Left lung (tissue), 4 donors: ENCODE measurements at regions not wholly inside any gene's neighbourhood (a gene's known extent, or its start where the extent isn't known, plus 50 kb on each side); places are given as distances from the start of the nearest gene placed in this dataset.

Experiments used
- ATAC-seq: fragments of 200-7000 bp; cut with Tn5 transposase; one replicate; pipeline ENCODE4 v1.9.1; 2020; ENCODE audit warnings: moderate library complexity
- DNase-seq, 4 donors: peaks; one replicate each; pipeline ENCODE4 v3.0.0-alpha.2; 2013 to 2020
- H3K27ac ChIP-seq, 2 donors: fragments of 200-600 bp; sonication (generic) in 1 of 2; one replicate each; pipeline versions ENCODE4 v1.5.0 to v1.8.0; 2020 to 2021
- H3K27me3 ChIP-seq, 2 donors: fragments of 200-600 bp; sonication (generic) in 1 of 2; one replicate each; pipeline versions ENCODE4 v1.5.0 to v1.8.0; 2020 to 2021
- H3K36me3 ChIP-seq, 2 donors: fragments of 200-600 bp; sonication (generic) in 1 of 2; one replicate each; pipeline versions ENCODE4 v1.5.0 to v1.8.0; 2020 to 2021
- H3K4me1 ChIP-seq, 2 donors: fragments of 200-600 bp; one replicate each; pipeline ENCODE4 v1.8.0; 2021
- H3K4me3 ChIP-seq, 2 donors: fragments of 200-600 bp; sonication (generic) in 1 of 2; one replicate each; pipeline versions ENCODE4 v1.5.0 to v1.8.0; 2020 to 2021; ENCODE audit warnings: mild to moderate bottlenecking in 1 of 2
- H3K9me3 ChIP-seq, 2 donors: fragments of 200-600 bp; sonication (generic) in 1 of 2; one replicate each; pipeline versions ENCODE4 v1.5.0 to v1.8.0; 2020 to 2021
- intact Hi-C, 2 donors: fragments of 100-400 bp; cut with DNase I; formaldehyde crosslinking; loops; one replicate each; pipeline versions ENCODE4 v1.11.2 to v1.14.2; 2022
- TF ChIP-seq, protein P1 (sequence below), 2 donors: fragments of 200-600 bp; sonication (generic) in 1 of 2; IDR thresholded peaks; one replicate each; pipeline versions ENCODE4 v1.5.0 to v1.8.0; 2021; ENCODE audit warnings: antibody characterized with exemption in 2 of 2
- donor health status: DM: no; HTN: yes; CAD: no.
- donor health status: DM: no; HTN: no; CAD: no.

DNA sequence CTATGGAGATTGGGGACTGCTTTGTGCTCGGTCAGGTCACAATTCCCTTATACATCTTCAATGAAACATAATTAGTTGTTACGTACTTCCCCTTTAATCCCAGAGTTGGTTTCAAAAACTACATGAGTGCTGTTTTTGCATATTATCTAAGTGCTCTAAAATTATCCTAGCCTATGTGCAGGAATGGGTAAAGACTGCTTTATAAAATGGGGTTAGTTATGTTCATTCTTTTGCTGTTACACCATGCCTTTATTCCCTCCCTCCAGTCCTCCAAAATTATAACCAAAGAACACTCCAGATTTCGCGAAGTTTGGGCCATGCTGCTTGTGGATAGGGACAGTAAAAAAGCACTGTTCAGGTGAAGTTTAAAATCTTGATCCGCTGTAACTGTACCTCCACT lies 173.9 kb upstream of the SNX7 start:
- intact Hi-C loops: no loop called here
- DNase-seq (no peak), ATAC-seq (no peak)
- Histone ChIP-seq H3K27me3 (no peaks in the 10 kb centered on the region), H3K4me1 (no peaks in the 10 kb centered on the region), H3K36me3 (no peaks in the 10 kb centered on the region), H3K27ac (no peak overlapping the region), H3K9me3 (no peaks in the 10 kb centered on the region), H3K4me3 (no peak overlapping the region)
- TF ChIP-seq, protein P1, sequence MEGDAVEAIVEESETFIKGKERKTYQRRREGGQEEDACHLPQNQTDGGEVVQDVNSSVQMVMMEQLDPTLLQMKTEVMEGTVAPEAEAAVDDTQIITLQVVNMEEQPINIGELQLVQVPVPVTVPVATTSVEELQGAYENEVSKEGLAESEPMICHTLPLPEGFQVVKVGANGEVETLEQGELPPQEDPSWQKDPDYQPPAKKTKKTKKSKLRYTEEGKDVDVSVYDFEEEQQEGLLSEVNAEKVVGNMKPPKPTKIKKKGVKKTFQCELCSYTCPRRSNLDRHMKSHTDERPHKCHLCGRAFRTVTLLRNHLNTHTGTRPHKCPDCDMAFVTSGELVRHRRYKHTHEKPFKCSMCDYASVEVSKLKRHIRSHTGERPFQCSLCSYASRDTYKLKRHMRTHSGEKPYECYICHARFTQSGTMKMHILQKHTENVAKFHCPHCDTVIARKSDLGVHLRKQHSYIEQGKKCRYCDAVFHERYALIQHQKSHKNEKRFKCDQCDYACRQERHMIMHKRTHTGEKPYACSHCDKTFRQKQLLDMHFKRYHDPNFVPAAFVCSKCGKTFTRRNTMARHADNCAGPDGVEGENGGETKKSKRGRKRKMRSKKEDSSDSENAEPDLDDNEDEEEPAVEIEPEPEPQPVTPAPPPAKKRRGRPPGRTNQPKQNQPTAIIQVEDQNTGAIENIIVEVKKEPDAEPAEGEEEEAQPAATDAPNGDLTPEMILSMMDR (IDR thresholded peaks at IDR 0.05): no peak

DNA sequence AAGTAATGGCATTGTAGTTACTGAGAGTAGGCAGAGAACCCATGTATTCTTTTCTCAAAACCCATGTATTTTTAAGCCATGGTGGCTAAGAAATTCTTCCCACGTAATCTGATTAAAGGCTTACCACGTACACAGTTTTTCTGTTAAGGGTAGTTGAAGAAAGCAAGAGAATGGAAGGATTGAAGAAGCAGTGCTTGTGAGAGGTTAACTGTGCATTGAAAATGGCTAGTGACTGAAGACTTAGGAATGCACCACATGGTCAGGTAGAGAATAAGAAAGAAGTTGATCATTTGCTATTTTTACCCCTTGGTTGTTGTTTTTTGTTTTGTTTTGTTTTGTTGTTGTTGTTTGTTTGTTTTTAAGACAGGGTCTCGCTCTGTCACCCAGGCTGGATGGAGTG lies 178.9 kb upstream of the SNX7 start:
- H3K27ac ChIP-seq: no peak overlapping the region
- TF ChIP-seq, protein P1 (IDR thresholded peaks at IDR 0.05): no peak
- H3K9me3 ChIP-seq: no peaks in the 10 kb centered on the region
- no peak for ATAC-seq
- H3K36me3 ChIP-seq: no peaks in the 10 kb centered on the region
- no peak overlapping the region for H3K4me3 ChIP-seq
- no peak for DNase-seq
- H3K27me3 ChIP-seq: no peaks in the 10 kb centered on the region
- H3K4me1 ChIP-seq: no peaks in the 10 kb centered on the region
- intact Hi-C loops: no loop called here

GRCh38 chr1:98480271-98480670 lies 181.2 kb upstream of the SNX7 start:
- no peaks in the 10 kb centered on the region for H3K36me3 ChIP-seq
- intact Hi-C loops: no loop called here
- H3K4me3 ChIP-seq: no peak overlapping the region
- H3K27ac ChIP-seq: no peak overlapping the region
- DNase-seq (no peak), ATAC-seq (no peak)
- H3K4me1 ChIP-seq: no peaks in the 10 kb centered on the region
- H3K9me3 ChIP-seq: no peaks in the 10 kb centered on the region
- TF ChIP-seq, protein P1 (IDR thresholded peaks at IDR 0.05): no peak
- no peaks in the 10 kb centered on the region for H3K27me3 ChIP-seq

DNA sequence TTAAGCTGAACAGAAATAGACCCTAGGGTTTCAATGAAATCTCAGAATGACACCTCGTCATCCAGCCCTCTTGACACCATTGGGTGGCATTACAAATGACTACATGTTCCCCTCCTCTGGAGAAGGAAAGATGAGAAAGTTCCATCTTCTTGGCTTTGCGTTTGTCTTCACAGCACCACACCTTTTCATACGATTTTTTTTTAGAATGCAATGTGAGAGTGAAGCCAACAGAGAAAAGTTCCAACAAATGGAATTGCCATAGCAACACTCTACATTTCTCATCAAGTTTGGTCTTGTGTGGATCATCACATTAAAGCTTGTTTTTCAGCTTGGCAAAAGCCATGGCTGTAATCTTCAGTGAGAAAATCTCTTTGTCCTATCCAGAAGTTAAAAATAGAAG lies 183.4 kb upstream of the SNX7 start:
- H3K9me3 ChIP-seq: no peaks in the 10 kb centered on the region
- no peak for ATAC-seq
- H3K4me1 ChIP-seq: no peaks in the 10 kb centered on the region
- H3K27me3 ChIP-seq: no peaks in the 10 kb centered on the region
- intact Hi-C loops: no loop called here
- H3K36me3 ChIP-seq: no peaks in the 10 kb centered on the region
- TF ChIP-seq, protein P1 (IDR thresholded peaks at IDR 0.05): no peak
- no peak overlapping the region for H3K4me3 ChIP-seq
- no peak for DNase-seq
- no peak overlapping the region for H3K27ac ChIP-seq

- H3K27me3 ChIP-seq: no peaks in the 10 kb centered on the region
- intact Hi-C loops: no loop called here
- H3K9me3 ChIP-seq: no peaks in the 10 kb centered on the region
- TF ChIP-seq, protein P1 (IDR thresholded peaks at IDR 0.05): no peak
- DNase-seq (no peak), ATAC-seq (no peak)
- no peaks in the 10 kb centered on the region for H3K36me3 ChIP-seq
- no peak overlapping the region for H3K27ac ChIP-seq
- no peaks in the 10 kb centered on the region for H3K4me1 ChIP-seq
- no peak overlapping the region for H3K4me3 ChIP-seq
These were observed 188.6 kb upstream of the SNX7 start for GRCh38 chr1:98472878-98473277.
